Karpas-422 (cell line): ENCODE measurements at regions not wholly inside any gene's neighbourhood (a gene's known extent, or its start where the extent isn't known, plus 50 kb on each side); places are given as distances from the start of the nearest gene placed in this dataset.

ENCODE experiments used
- DNase-seq: peaks from one replicate; pipeline ENCODE4 v3.0.0-alpha.2; 2015
- H2AFZ ChIP-seq: fragments of 200-600 bp; sonication (generic); 2 replicates; pipeline ENCODE4 v1.6.1; 2014; ENCODE audit warnings: antibody characterized with exemption, low read length, mixed read lengths
- H3K27ac ChIP-seq: fragments of 200-600 bp; sonication (generic); 2 replicates; pipeline ENCODE4 v1.5.1; 2014; ENCODE audit warnings: mild to moderate bottlenecking, low read length, moderate library complexity
- H3K27me3 ChIP-seq: fragments of 200-600 bp; sonication (generic); 2 replicates; pipeline ENCODE4 v1.6.1; 2014; ENCODE audit warnings: low read length, mixed read lengths
- H3K36me3 ChIP-seq: fragments of 200-600 bp; sonication (generic); 2 replicates; pipeline ENCODE4 v1.6.1; 2014; ENCODE audit warnings: low read length, mixed read lengths; ENCODE audit not compliant: insufficient read depth
- H3K4me1 ChIP-seq: fragments of 200-600 bp; sonication (generic); 2 replicates; pipeline ENCODE4 v1.6.1; 2014; ENCODE audit warnings: mild to moderate bottlenecking, low read length, mixed read lengths
- H3K4me2 ChIP-seq: fragments of 200-600 bp; sonication (generic); 2 replicates; pipeline ENCODE4 v1.6.1; 2014; ENCODE audit warnings: low read length, low read depth, mild to moderate bottlenecking; ENCODE audit not compliant: poor library complexity, severe bottlenecking
- H3K4me3 ChIP-seq: fragments of 200-600 bp; sonication (generic); 2 replicates; pipeline ENCODE4 v1.5.1; 2014; ENCODE audit warnings: mild to moderate bottlenecking, antibody characterized with exemption, low read length, mixed read lengths
- H3K79me2 ChIP-seq: fragments of 200-600 bp; sonication (generic); 2 replicates; pipeline ENCODE4 v1.6.1; 2014; ENCODE audit warnings: mild to moderate bottlenecking, low read length, mixed read lengths
- H3K9ac ChIP-seq: fragments of 200-600 bp; sonication (generic); 2 replicates; pipeline ENCODE4 v1.6.0; 2014; ENCODE audit warnings: low read length
- H3K9me2 ChIP-seq: fragments of 200-600 bp; sonication (generic), shearing (Covaris generic); replicated peaks from 2 replicates; pipeline ENCODE4 v1.6.0; 2014; ENCODE audit warnings: mild to moderate bottlenecking, low read length, moderate library complexity; ENCODE audit not compliant: insufficient read depth
- H3K9me3 ChIP-seq: fragments of 300-700, 200-600 bp; sonication (generic); 2 replicates; pipeline ENCODE4 v1.6.1; 2014; ENCODE audit warnings: low read length, mixed read lengths
- H4K20me1 ChIP-seq: fragments of 200-600 bp; sonication (generic); 2 replicates; pipeline ENCODE4 v1.6.1; 2014; ENCODE audit warnings: mild to moderate bottlenecking, antibody characterized with exemption, low read length, low read depth; ENCODE audit not compliant: insufficient read depth

GRCh38 chr14:42437809-42438208 lies 831.1 kb downstream of the LRFN5 start:
- peaks cover 6% of the 10 kb centered on the region; the same call in 1 of the 2 replicates for H3K4me1 ChIP-seq
- no peak overlapping the region for H3K4me2 ChIP-seq

GRCh38 chr14:42429401-42429800 lies 822.7 kb downstream of the LRFN5 start:
- H3K27me3 ChIP-seq = no peaks in the 10 kb centered on the region
- no peaks in the 10 kb centered on the region for H3K9me2 ChIP-seq
- no peaks in the 10 kb centered on the region for H3K36me3 ChIP-seq
- H3K4me1 ChIP-seq = peaks cover 8% of the 10 kb centered on the region
- H4K20me1 ChIP-seq = no peaks in the 10 kb centered on the region
- no peak overlapping the region for H3K4me3 ChIP-seq
- H3K4me2 ChIP-seq = no peak overlapping the region
- DNase-seq = no peak
- no peak overlapping the region for H3K27ac ChIP-seq
- H2AFZ ChIP-seq = peak overlapping the region; percentile 92
- H3K9me3 ChIP-seq = no peaks in the 10 kb centered on the region
- H3K79me2 ChIP-seq = no peaks in the 10 kb centered on the region
- H3K9ac ChIP-seq = no peak overlapping the region

More at GRCh38 chr14:42437809-42438208, 831.1 kb downstream of the LRFN5 start:
- Histone ChIP-seq H3K36me3 (no peaks in the 10 kb centered on the region), H3K9me2 (no peaks in the 10 kb centered on the region), H3K79me2 (no peaks in the 10 kb centered on the region), H3K9ac (no peak overlapping the region), H4K20me1 (no peaks in the 10 kb centered on the region), H3K4me3 (no peak overlapping the region), H3K9me3 (peaks cover 3% of the 10 kb centered on the region; the same call in 1 of the 2 replicates), H3K27me3 (no peaks in the 10 kb centered on the region), H2AFZ (peak overlapping the region; percentile 10), H3K27ac (no peak overlapping the region)
- DNase-seq = no peak

- Histone ChIP-seq H3K9me3 (no peaks in the 10 kb centered on the region), H3K4me3 (no peak overlapping the region), H3K27ac (no peak overlapping the region), H3K79me2 (no peaks in the 10 kb centered on the region), H3K4me1 (peaks cover 8% of the 10 kb centered on the region), H4K20me1 (no peaks in the 10 kb centered on the region), H3K9ac (no peak overlapping the region), H3K4me2 (no peak overlapping the region), H3K9me2 (no peaks in the 10 kb centered on the region), H3K27me3 (no peaks in the 10 kb centered on the region), H3K36me3 (no peaks in the 10 kb centered on the region), H2AFZ (peak overlapping the region; percentile 92)
- peak; percentile 77 for DNase-seq
Measured at GRCh38 chr14:42428996-42429395, 822.3 kb downstream of the LRFN5 start.

- H3K27me3 ChIP-seq = no peaks in the 10 kb centered on the region
- H4K20me1 ChIP-seq = no peaks in the 10 kb centered on the region
- peak overlapping the region; percentile 60; the same call in 1 of the 2 replicates for H2AFZ ChIP-seq
Measured at GRCh38 chr14:42424501-42424900, 817.8 kb downstream of the LRFN5 start.

GRCh38 chr14:42421377-42422078 lies 814.9 kb downstream of the LRFN5 start:
- Histone ChIP-seq H3K27ac (no peak overlapping the region), H3K9ac (no peak overlapping the region), H3K4me3 (no peak overlapping the region), H2AFZ (peak overlapping the region; percentile 40), H3K4me1 (no peaks in the 10 kb centered on the region), H3K27me3 (no peaks in the 10 kb centered on the region), H3K4me2 (no peak overlapping the region), H4K20me1 (no peaks in the 10 kb centered on the region), H3K9me2 (no peaks in the 10 kb centered on the region), H3K9me3 (no peaks in the 10 kb centered on the region), H3K79me2 (no peaks in the 10 kb centered on the region), H3K36me3 (no peaks in the 10 kb centered on the region)
- DNase-seq = no peak

More at GRCh38 chr14:42424501-42424900, 817.8 kb downstream of the LRFN5 start:
- H3K9me2 ChIP-seq = no peaks in the 10 kb centered on the region
- no peak overlapping the region for H3K27ac ChIP-seq
- H3K79me2 ChIP-seq = no peaks in the 10 kb centered on the region
- H3K9me3 ChIP-seq = no peaks in the 10 kb centered on the region
- H3K4me2 ChIP-seq = no peak overlapping the region
- H3K9ac ChIP-seq = no peak overlapping the region
- H3K4me1 ChIP-seq = peaks cover 8% of the 10 kb centered on the region
- no peak overlapping the region for H3K4me3 ChIP-seq
- no peaks in the 10 kb centered on the region for H3K36me3 ChIP-seq
- no peak for DNase-seq

GRCh38 chr14:42420071-42420470 lies 813.4 kb downstream of the LRFN5 start:
- H3K4me2 ChIP-seq = no peak overlapping the region
- H3K27ac ChIP-seq = no peak overlapping the region
- no peaks in the 10 kb centered on the region for H3K9me2 ChIP-seq
- H3K79me2 ChIP-seq = no peaks in the 10 kb centered on the region
- H3K4me1 ChIP-seq = no peaks in the 10 kb centered on the region
- H4K20me1 ChIP-seq = no peaks in the 10 kb centered on the region
- peak overlapping the region; percentile 67; the same call in 1 of the 2 replicates for H2AFZ ChIP-seq
- H3K9ac ChIP-seq = no peak overlapping the region
- no peak for DNase-seq
- no peaks in the 10 kb centered on the region for H3K36me3 ChIP-seq
- no peaks in the 10 kb centered on the region for H3K9me3 ChIP-seq
- no peak overlapping the region for H3K4me3 ChIP-seq
- no peaks in the 10 kb centered on the region for H3K27me3 ChIP-seq

- peak overlapping the region; percentile 64; the same call in 1 of the 2 replicates for H2AFZ ChIP-seq
Measured at GRCh38 chr14:42407153-42407552, 800.5 kb downstream of the LRFN5 start.

GRCh38 chr14:42391146-42391834 lies 784.6 kb downstream of the LRFN5 start:
- no peaks in the 10 kb centered on the region for H3K79me2 ChIP-seq
- H3K9me3 ChIP-seq = no peaks in the 10 kb centered on the region
- no peak overlapping the region for H3K9ac ChIP-seq
- no peaks in the 10 kb centered on the region for H3K36me3 ChIP-seq
- no peak for DNase-seq
- H2AFZ ChIP-seq = peak overlapping the region; percentile 66
- no peaks in the 10 kb centered on the region for H4K20me1 ChIP-seq
- H3K4me2 ChIP-seq = no peak overlapping the region
- no peak overlapping the region for H3K27ac ChIP-seq
- peaks cover 8% of the 10 kb centered on the region for H3K4me1 ChIP-seq
- no peak overlapping the region for H3K4me3 ChIP-seq
- no peaks in the 10 kb centered on the region for H3K27me3 ChIP-seq
- no peaks in the 10 kb centered on the region for H3K9me2 ChIP-seq

More at GRCh38 chr14:42407153-42407552, 800.5 kb downstream of the LRFN5 start:
- H3K4me3 ChIP-seq = no peak overlapping the region
- DNase-seq = no peak
- no peaks in the 10 kb centered on the region for H3K9me3 ChIP-seq
- H3K9ac ChIP-seq = no peak overlapping the region
- H3K36me3 ChIP-seq = no peaks in the 10 kb centered on the region
- no peaks in the 10 kb centered on the region for H4K20me1 ChIP-seq
- H3K4me1 ChIP-seq = no peaks in the 10 kb centered on the region
- H3K9me2 ChIP-seq = no peaks in the 10 kb centered on the region
- no peak overlapping the region for H3K27ac ChIP-seq
- no peaks in the 10 kb centered on the region for H3K79me2 ChIP-seq
- H3K4me2 ChIP-seq = no peak overlapping the region
- H3K27me3 ChIP-seq = no peaks in the 10 kb centered on the region
